Nephron progenitor cell (in vitro differentiated cells): ENCODE measurements at regions not wholly inside any gene's neighbourhood (a gene's known extent, or its start where the extent isn't known, plus 50 kb on each side); places are given as distances from the start of the nearest gene placed in this dataset.

ENCODE experiments used
- DNase-seq: peaks from one replicate; pipeline ENCODE4 v3.0.0; 2021
- H3K27ac Mint-ChIP-seq: 2 replicates; pipeline ENCODE4 v1.8.0; 2021; ENCODE audit warnings: mild to moderate bottlenecking, moderate library complexity, mixed read lengths
- H3K27me3 Mint-ChIP-seq: 2 replicates; pipeline ENCODE4 v1.8.0; 2021; ENCODE audit warnings: mild to moderate bottlenecking, low read depth, mixed read lengths; ENCODE audit not compliant: poor library complexity
- H3K36me3 Mint-ChIP-seq: 2 replicates; pipeline ENCODE4 v1.8.0; 2021; ENCODE audit warnings: low read depth, mixed read lengths
- H3K4me1 Mint-ChIP-seq: 2 replicates; pipeline ENCODE4 v1.8.0; 2021; ENCODE audit warnings: mixed read lengths
- H3K4me3 Mint-ChIP-seq: 2 replicates; pipeline ENCODE4 v1.8.0; 2021; ENCODE audit warnings: mild to moderate bottlenecking, moderate library complexity, mixed read lengths
- H3K9me3 Mint-ChIP-seq: 2 replicates; pipeline ENCODE4 v1.8.0; 2021; ENCODE audit warnings: mild to moderate bottlenecking, moderate library complexity, mixed read lengths
- TF ChIP-seq, protein P1 (sequence below): fragments of 200-600 bp; sonication (generic); IDR thresholded peaks from 2 replicates; pipeline ENCODE4 v1.5.0; 2021; ENCODE audit warnings: antibody characterized with exemption

DNA sequence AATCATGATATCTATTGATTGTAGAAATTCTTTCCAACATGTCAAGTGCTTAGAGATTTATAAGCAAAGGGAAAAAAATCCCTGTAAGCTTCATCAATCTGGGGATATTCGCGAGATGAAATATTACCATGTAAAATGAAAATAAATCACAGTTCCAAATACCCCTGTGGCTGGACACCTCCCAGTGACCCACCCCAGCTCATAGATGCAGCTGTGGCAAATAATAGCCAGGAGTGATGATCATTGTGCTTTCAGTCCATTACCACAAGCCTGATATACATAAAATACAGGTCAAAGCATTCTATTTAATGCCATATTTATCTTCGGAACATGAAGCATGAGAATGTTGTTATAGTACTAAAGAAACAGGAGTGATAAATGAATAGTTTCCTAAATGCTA, 274.9 kb upstream of the LRRC7 start:
- TF ChIP-seq, protein P1, sequence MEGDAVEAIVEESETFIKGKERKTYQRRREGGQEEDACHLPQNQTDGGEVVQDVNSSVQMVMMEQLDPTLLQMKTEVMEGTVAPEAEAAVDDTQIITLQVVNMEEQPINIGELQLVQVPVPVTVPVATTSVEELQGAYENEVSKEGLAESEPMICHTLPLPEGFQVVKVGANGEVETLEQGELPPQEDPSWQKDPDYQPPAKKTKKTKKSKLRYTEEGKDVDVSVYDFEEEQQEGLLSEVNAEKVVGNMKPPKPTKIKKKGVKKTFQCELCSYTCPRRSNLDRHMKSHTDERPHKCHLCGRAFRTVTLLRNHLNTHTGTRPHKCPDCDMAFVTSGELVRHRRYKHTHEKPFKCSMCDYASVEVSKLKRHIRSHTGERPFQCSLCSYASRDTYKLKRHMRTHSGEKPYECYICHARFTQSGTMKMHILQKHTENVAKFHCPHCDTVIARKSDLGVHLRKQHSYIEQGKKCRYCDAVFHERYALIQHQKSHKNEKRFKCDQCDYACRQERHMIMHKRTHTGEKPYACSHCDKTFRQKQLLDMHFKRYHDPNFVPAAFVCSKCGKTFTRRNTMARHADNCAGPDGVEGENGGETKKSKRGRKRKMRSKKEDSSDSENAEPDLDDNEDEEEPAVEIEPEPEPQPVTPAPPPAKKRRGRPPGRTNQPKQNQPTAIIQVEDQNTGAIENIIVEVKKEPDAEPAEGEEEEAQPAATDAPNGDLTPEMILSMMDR = no peak
- no peak for DNase-seq
- no peak overlapping the region for H3K4me3 Mint-ChIP-seq
- H3K4me1 Mint-ChIP-seq = peaks cover 11% of the 10 kb centered on the region
- H3K9me3 Mint-ChIP-seq = no peaks in the 10 kb centered on the region
- H3K36me3 Mint-ChIP-seq = no peaks in the 10 kb centered on the region
- H3K27me3 Mint-ChIP-seq = no peaks in the 10 kb centered on the region
- H3K27ac Mint-ChIP-seq = no peak overlapping the region

DNA sequence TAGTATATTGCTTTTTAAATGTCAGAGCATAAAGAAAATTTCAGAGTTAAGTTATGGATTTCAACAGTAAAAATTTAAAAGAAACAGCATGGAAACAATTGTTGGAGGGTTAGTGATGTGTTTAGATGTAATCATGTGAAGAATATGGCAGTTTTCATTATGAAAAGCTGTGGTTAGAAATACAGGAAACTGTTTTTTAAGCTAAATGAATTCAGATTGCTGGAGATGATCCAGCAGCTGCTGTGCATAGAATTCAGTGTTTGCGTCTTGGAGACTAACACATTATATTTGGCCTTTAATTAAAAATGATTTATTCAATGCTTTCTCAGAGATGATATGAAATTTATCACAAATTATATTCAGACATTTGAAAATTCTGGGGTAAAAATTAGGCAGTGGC, 273.6 kb upstream of the LRRC7 start:
- H3K27me3 Mint-ChIP-seq = no peaks in the 10 kb centered on the region
- peaks cover 3% of the 10 kb centered on the region for H3K9me3 Mint-ChIP-seq
- H3K4me3 Mint-ChIP-seq = no peak overlapping the region
- H3K4me1 Mint-ChIP-seq = no peaks in the 10 kb centered on the region
- no peak for DNase-seq
- H3K36me3 Mint-ChIP-seq = no peaks in the 10 kb centered on the region
- H3K27ac Mint-ChIP-seq = no peak overlapping the region
- TF ChIP-seq, protein P1 = no peak

DNA sequence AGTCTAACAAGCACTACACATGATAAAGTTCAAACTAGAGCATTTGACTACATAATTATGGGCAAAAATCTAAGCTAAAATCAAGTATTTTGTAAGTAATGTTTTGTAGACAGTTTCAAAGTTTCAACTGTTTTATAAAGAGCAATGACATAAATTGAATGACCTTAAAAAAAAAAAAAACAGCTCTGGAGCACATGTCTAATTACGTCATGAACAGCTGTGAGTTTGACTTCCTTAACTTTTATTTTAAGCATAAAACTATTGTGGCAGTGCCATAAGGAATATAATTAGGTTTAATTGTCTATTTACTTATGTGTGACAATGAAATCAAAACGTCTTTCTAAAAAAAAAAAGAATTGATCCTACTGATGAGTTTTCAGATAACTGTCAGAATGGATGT, 272.5 kb upstream of the LRRC7 start:
- TF ChIP-seq, protein P1 = no peak
- Mint-ChIP-seq H3K4me3 (no peak overlapping the region), H3K36me3 (no peaks in the 10 kb centered on the region), H3K27me3 (no peaks in the 10 kb centered on the region), H3K9me3 (peaks cover 3% of the 10 kb centered on the region), H3K4me1 (no peaks in the 10 kb centered on the region), H3K27ac (no peak overlapping the region)
- DNase-seq = no peak

DNA sequence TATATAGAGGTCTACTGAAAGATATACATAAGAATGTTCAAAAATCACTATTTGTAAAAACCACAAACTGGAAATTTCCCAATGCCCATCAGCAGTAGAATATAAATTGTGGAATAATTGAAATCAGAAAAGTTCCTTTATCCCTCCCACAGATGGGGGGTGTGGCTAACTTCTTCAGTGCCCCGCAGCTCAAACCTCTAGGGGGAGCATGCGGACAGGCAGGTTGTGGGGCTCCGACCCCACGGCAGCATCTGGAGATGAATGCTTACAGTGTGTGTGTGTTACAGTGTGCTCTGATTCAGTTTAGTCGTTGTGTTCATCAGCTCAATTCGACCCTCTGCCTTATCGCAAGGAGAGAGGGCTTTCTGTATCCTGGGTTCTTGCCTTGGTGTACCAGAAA, 262.1 kb upstream of the LRRC7 start:
- TF ChIP-seq, protein P1 = no peak
- no peaks in the 10 kb centered on the region for H3K36me3 Mint-ChIP-seq
- peaks cover 12% of the 10 kb centered on the region for H3K9me3 Mint-ChIP-seq
- H3K4me3 Mint-ChIP-seq = no peak overlapping the region
- H3K27ac Mint-ChIP-seq = no peak overlapping the region
- DNase-seq = no peak
- no peaks in the 10 kb centered on the region for H3K4me1 Mint-ChIP-seq
- peaks cover 8% of the 10 kb centered on the region for H3K27me3 Mint-ChIP-seq

DNA sequence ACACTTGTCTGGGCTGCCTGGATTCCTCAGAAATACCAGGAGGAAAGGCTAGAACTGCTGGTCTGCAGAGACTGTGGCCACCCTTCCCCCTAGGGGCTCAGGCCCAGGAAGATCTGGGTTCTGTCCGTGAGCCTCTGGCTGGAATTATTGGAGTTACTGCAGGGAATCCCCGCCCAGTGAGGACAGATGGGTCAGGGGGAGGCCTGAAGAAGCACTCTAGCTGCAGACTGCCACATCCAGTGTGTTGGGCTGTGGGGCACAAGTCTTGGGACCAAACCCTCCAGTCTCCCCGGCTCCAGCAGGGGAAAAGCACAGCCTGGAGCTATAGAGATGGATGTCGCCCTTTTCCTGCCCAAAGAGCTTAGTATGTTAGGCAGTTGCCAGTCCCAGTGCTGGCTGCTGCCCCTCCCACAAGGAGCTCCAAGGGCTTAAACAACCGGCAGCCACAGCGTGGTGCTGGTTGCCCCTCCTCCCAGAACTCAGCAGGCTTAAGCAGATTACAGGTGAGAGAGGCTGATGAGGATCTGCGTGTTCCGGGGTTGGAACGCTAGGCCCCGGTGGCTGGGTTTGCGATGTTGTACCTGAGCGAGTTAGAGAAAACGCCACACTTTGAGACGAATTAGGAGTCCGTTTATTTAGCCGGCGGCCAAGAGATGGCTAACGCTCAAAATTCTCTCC, 255.5 kb upstream of the LRRC7 start:
- Mint-ChIP-seq H3K36me3 (no peaks in the 10 kb centered on the region), H3K27ac (no peak overlapping the region), H3K4me1 (peaks cover 4% of the 10 kb centered on the region), H3K9me3 (peaks cover 25% of the 10 kb centered on the region), H3K4me3 (peak overlapping the region; percentile 18), H3K27me3 (peaks cover 5% of the 10 kb centered on the region)
- TF ChIP-seq, protein P1 = no peak
- no peak for DNase-seq

DNA sequence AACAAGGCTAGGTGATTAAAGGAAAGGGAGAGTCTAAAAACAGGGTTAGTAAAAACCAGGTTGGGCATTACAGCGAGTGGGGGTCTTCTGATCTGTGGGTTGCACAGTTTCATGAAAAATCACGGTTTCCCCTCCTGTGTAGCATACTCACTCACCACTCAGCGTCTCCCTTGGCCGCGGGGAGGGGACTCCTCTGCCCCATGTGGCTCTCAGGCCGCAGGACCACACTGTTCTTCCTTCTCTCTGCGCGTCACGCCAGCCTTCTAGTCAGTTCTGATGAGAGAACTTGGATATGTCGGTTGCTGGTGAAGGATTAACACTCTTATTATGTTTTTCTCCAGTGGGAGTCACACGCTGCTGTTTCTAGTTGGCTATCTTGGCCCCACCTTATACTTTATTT, 254.6 kb upstream of the LRRC7 start:
- DNase-seq = no peak

More for the DNA sequence above, 254.6 kb upstream of the LRRC7 start:
- H3K27ac Mint-ChIP-seq = no peak overlapping the region
- H3K9me3 Mint-ChIP-seq = peaks cover 17% of the 10 kb centered on the region
- peaks cover 4% of the 10 kb centered on the region for H3K4me1 Mint-ChIP-seq
- H3K4me3 Mint-ChIP-seq = no peak overlapping the region
- peaks cover 4% of the 10 kb centered on the region for H3K27me3 Mint-ChIP-seq
- no peaks in the 10 kb centered on the region for H3K36me3 Mint-ChIP-seq
- TF ChIP-seq, protein P1 = no peak
